AML-193 (cell line): ENCODE measurements at regions not wholly inside any gene's neighbourhood (a gene's known extent, or its start where the extent isn't known, plus 50 kb on each side); places are given as distances from the start of the nearest gene placed in this dataset.

Experiments used
- DNase-seq, 2 experiments: peaks; one replicate each; lab custom pipeline; 2025; lab: John Stamatoyannopoulos, UW

- DNase-seq, result no peak
Observed at GRCh38 chr2:212945526-212945925, 205.9 kb downstream of the IKZF2 start.

- no peak for DNase-seq
Observed at GRCh38 chr2:212943351-212943750, 208.1 kb downstream of the IKZF2 start.

- no peak for DNase-seq
Observed at GRCh38 chr2:212941361-212941760, 210.1 kb downstream of the IKZF2 start.

GRCh38 chr2:212940816-212941215 lies 210.6 kb downstream of the IKZF2 start:
- DNase-seq, result no peak

GRCh38 chr2:212939777-212940531 lies 211.5 kb downstream of the IKZF2 start:
- DNase-seq, result no peak

- DNase-seq, result no peak
Observed at GRCh38 chr2:212938144-212938793, 213.1 kb downstream of the IKZF2 start.

GRCh38 chr2:212936572-212936971 lies 214.8 kb downstream of the IKZF2 start:
- no peak for DNase-seq

GRCh38 chr2:212935752-212936151 lies 215.7 kb downstream of the IKZF2 start:
- no peak for DNase-seq

GRCh38 chr2:212931271-212931670 lies 220.1 kb downstream of the IKZF2 start:
- no peak for DNase-seq

GRCh38 chr2:212930556-212931260 lies 220.7 kb downstream of the IKZF2 start:
- DNase-seq, result no peak

- DNase-seq, result no peak
Observed at GRCh38 chr2:212929971-212930370, 221.4 kb downstream of the IKZF2 start.

- DNase-seq, result no peak
Observed at GRCh38 chr2:212929116-212929515, 222.3 kb downstream of the IKZF2 start.

- no peak for DNase-seq
Observed at GRCh38 chr2:212928681-212929080, 222.7 kb downstream of the IKZF2 start.

GRCh38 chr2:212926940-212927339 lies 224.5 kb downstream of the IKZF2 start:
- no peak for DNase-seq

GRCh38 chr2:212923393-212923792 lies 228.0 kb downstream of the IKZF2 start:
- no peak for DNase-seq

GRCh38 chr2:212922701-212923100 lies 228.7 kb downstream of the IKZF2 start:
- no peak for DNase-seq

GRCh38 chr2:212921711-212922110 lies 229.7 kb downstream of the IKZF2 start:
- no peak for DNase-seq

GRCh38 chr2:212921061-212921460 lies 230.4 kb downstream of the IKZF2 start:
- DNase-seq, result no peak

- DNase-seq, result no peak
Observed at GRCh38 chr2:212919238-212919637, 232.2 kb downstream of the IKZF2 start.

GRCh38 chr2:212918336-212918735 lies 233.1 kb downstream of the IKZF2 start:
- no peak for DNase-seq

- DNase-seq, result no peak
Observed at GRCh38 chr2:212915121-212915782, 236.2 kb downstream of the IKZF2 start.

- peak; percentile 44 to 55 for DNase-seq
Observed at GRCh38 chr2:212914392-212914791, 237.0 kb downstream of the IKZF2 start.
